SK-N-DZ (cell line): ENCODE measurements at regions not wholly inside any gene's neighbourhood (a gene's known extent, or its start where the extent isn't known, plus 50 kb on each side); places are given as distances from the start of the nearest gene placed in this dataset.
"Not testable (repeated sequence)": the region's sequence is repeated elsewhere in the genome, so short reads cannot be mapped to it uniquely, and the experiment has no call there.

ENCODE experiments used
- DNase-seq: peaks from one replicate; pipeline ENCODE4 v3.0.0-alpha.2; 2015; ENCODE audit warnings: low spot score

DNA sequence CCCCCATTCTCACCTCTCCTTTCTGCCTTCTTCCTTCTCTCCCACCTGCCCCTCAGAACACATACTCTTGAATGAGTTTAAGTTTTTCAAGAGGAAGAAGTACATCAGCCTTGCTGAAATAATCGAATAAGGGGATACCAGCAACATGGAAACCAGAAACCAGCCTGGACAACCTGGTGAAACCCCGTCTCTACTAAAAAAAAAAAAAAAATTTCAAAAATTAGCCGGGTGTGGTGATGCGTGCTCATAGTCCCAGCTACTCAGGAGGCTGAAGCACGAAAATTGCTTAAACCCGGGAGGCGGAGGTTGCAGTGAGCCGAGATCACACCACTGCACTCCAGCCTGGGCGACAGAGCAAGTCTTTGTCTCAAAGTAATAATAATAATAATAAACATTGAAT is 75.0 kb upstream of the SLC1A4 start:
- DNase-seq, result no peak

- no peak for DNase-seq
Measured at GRCh38 chr2:64914735-64915509, 74.3 kb upstream of the SLC1A4 start.

GRCh38 chr2:64915510-64915900 is 73.7 kb upstream of the SLC1A4 start:
- DNase-seq, result no peak

- DNase-seq, result no peak
Measured at GRCh38 chr2:64918220-64918886, 70.8 kb upstream of the SLC1A4 start.

- DNase-seq, result no peak
Measured at GRCh38 chr2:64919261-64919660, 69.9 kb upstream of the SLC1A4 start.

DNA sequence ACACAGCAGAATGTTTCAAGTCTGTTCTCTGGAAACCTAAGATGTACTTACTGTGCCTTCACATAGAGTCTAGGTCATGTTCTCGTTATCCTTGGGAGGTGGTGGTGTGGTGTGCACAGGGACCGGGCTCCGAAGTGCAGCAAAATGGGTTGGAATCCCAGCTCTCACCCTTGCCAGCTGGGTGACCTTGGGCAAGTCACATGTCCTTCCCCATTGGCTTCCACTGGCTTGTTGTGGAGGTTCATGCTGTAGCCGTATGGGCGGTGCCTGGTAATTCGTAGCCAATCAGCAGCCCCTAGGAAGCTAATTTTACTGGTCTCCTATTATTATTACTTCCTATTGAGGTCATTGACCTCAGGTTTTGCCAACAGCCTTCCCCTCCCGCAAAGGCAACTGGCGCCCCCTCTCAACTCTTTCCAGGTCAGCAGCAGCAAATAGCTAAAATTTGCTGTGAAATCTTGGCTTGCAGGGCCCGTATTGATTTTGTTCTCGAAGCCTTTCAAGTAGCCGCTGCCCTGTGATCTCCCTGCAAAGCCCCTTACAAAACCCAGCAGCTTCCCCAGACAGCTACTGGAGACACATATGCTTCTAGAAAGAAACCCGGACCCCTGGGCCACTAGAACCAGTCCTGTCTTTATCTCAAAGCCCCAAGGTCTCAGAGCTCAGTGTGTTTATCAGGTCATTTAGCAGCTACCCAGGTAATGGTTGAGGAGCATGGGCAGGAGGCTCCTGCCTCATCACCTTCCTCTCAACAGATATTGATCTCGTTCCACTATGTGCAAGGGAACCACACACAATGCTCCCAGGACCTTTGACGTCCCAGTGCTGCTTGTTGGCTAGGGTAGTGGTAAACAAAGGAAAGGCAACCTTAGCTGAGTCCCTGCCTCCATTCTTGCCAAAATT is 66.5 kb upstream of the SLC1A4 start:
- no peak for DNase-seq

DNA sequence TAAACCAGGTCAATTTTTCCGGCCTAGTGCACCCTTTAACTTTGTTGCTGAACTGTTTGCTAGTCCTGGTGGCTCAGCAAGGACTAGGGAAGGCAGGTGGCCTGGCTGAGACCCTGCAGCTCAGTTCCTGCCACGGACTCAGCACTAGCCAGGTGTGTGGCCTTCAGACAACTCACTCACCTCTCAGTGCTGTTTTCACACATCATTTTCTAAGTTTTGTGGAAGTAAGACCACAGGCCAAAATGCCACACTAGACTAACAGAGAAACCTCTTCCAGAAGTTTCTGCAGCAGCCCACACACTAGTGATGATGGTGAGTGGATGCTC is 65.9 kb upstream of the SLC1A4 start:
- no peak for DNase-seq

DNA sequence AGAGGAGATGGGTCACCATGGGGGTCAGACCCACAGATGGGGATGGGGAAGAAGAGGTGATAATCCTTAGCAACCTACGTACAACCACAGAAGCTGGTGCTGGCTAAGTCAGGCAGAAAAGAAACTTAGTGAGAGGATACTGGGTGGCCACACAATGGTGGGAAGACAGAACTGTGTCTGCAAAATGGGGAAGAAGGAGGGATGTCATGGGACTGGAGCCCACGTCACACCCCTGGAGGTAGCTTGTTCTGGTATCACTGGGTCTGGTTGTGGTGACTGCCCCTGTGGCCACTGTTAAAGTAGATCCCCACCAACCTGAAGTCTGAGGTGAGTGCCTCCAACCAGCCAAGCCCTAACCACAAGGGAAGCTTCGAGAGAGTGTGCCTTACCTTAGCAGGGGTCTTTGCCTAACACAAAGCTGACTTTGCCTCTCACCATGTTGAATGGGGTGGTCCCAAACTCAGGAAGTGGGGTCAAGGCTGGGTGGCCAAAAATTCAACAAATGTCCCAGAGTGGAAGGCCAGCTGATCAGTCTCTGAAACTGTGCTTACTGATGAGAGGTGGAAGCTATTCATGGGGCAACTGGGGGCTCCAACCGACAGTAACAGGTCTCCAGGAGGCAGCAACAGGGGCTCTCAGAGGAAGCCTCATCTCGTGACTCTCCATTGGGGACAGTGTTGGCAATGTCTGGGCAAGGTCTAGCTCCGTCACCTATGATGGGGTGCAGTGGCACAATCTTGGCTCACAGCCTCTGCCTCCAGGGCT is 64.8 kb upstream of the SLC1A4 start:
- DNase-seq, result no peak

GRCh38 chr2:64925930-64926722 is 63.1 kb upstream of the SLC1A4 start:
- not testable (repeated sequence) for DNase-seq

DNA sequence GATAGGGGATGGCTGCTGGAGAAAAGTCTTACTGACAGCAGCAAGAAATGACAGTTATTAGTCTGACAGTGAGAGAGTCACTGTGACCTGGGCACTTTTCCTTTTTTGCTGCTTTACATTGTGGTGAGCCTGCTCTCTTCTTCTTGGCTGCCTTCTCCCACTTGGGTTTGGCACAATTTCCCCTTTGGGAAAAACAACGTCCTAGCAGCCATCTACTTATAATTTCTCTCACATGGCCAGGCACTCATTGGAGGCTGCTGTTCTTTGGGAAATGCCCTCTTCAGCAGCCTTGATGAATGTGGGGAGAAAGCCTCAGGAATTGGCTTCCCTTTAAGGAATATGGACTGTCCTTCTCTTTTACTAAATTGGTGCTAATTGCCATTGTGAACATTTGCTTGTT is 60.4 kb upstream of the SLC1A4 start:
- no peak for DNase-seq

DNA sequence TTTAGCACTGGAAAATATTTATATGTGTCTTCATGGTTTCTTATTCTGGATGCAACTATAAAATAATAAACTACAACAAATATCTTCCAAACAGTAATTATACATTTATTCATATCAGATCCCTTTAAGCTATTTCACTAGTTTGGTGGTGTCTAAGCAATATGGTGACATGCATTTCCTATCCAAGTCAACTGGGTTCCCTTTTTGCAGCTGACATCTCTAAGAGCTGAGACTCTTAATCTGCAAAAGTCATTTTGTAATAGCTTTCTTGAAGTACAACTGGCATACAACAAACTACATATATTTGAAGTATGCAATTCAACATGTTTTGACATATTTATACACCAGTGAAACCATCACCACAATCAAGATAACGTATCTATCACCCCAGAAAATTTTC is 59.9 kb upstream of the SLC1A4 start:
- DNase-seq, result no peak

DNA sequence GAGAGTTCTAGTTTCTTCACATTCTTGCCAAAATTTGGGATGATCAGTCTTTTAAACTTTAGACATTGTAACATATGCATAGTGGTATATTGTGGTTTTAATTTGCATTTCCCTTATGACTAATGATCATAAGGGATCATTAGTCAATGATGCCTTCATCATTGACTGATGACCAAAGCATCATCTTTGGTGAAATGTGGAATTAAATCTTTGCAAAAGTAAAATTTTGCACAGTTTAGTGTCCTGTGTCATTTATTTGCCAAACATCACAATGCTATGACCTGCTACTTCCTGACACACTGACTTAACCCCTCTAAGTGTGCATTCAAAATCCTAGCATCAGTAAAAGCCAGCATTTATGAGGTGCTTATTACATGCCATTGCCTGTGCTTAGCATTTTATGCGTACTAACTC is 58.9 kb upstream of the SLC1A4 start:
- DNase-seq, result no peak

GRCh38 chr2:64931246-64932115 is 57.7 kb upstream of the SLC1A4 start:
- no peak for DNase-seq

GRCh38 chr2:64932116-64932370 is 57.2 kb upstream of the SLC1A4 start:
- DNase-seq, result no peak

- no peak for DNase-seq
Measured at GRCh38 chr2:64932371-64933216, 56.6 kb upstream of the SLC1A4 start.

DNA sequence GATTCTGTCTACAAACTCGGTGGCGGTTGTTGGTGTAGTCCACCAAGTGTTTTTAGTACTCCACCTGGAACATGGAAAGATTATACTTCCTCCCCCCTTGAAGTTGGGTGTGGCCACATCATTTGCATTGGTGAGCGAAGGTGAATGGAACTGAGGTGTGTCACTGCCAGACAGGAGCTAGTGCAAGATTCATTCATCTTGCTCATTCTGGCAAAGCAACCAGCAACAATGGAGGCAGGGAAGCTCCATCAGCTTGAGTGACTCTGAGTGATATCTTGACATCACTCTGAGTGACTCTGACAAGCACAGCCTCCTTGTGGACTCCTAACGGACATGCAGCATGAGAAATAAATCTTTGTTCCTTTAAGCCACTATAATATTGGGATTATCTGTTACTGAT is 54.7 kb upstream of the SLC1A4 start:
- DNase-seq, result no peak

GRCh38 chr2:64936809-64937208 is 52.4 kb upstream of the SLC1A4 start:
- no peak for DNase-seq

GRCh38 chr2:64937314-64937686 is 51.9 kb upstream of the SLC1A4 start:
- DNase-seq, result not testable (repeated sequence)
